ENCODE measurements at regions not wholly inside any gene's neighbourhood (a gene's known extent, or its start where the extent isn't known, plus 50 kb on each side); places are given as distances from the start of the nearest gene placed in this dataset.

DNA sequence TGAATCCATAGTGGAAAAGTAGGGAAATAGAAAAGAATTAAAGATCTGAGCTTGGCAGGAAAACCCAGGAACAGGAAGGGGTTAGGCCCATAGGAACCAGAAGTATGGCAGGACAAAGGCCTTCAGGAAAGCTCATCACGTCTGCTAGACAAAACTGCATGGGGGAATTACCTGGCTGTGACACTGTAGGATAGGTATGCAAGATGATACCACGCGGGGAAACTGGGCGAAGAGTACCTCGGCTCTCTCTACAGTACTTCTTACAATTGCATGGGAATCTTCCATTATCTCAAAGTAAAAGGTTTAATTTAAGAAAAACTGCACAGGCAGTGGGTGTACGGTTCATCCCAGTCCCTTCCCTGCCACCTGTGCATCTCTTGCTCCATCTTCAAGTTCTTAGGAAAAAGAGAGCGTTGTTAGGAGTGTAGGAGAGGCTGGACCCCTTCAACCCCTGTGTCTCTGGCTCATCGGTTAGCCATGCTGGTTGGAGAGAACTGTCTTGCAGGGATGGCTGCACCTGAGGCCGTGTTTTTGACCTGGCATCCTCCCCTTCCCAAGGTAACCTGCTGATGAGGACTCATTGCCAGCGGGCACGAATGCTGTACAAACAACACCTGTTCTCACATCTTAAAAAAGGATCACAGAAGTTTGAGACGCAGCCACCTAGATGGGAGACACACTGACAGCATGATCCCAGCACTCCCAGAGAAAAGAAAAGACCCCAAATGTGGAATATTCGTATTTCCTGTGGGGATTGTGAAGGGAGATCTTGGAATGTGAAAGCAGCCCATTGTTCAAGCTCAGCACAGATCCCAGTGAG, 120.5 kb upstream of the COPS8 start:
- no peak for DNase-seq

GRCh38 chr2:236965841-236966096, 119.9 kb upstream of the COPS8 start:
- DNase-seq, result no peak

DNA sequence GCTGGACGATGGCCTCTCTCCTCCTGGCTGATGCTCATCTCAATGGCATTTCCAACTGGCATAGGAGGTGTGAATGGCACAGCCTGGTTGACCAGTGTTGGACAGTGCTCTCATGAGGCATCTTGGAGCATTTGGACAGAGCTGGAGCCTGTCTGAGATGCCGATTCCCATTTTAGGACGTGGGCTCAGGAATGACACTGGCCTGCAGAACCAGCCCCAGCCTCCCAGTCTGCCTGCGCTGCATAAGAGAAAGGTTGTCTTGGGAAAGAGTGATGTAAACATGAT, 118.2 kb upstream of the COPS8 start:
- DNase-seq, result no peak

DNA sequence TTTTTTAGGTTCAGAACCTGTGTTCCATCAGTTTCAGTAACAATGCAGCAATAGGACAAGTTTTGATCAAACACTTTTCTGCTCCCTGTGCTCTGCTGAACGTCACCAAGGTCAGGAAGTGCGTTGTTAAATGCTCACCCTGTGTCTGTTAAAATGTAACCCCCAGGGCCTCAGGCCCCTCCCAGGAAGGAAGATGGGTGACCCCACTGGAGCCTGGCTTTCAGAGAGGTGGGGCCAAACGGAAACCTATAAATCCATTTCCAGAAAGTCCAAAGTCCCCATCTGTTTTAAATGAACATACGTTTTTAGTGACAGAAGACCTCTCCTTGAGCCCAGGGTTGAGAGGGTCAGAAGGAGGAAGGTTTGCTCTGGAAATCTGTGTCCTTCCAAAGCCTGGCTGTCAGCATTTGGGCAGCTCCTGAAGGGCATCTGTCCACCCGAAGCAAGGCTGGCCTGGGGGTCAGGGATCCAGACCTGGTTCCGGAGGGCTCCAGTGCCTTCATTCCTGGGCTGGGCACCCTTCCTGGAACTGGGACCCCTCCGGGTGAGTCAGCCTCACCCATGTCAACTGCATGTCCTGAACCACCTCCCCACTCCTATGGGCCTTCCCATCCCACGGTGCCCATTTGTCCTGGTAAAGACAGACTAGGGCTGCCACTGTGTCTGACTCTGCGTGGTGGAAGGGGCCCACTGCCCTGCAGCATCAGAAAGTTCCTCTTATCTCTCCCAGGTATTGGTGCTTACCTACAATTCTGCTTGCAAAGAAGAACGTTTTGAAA, 117.4 kb upstream of the COPS8 start:
- no peak for DNase-seq

- DNase-seq, result no peak
These were observed 116.7 kb upstream of the COPS8 start for GRCh38 chr2:236968880-236969534.

DNA sequence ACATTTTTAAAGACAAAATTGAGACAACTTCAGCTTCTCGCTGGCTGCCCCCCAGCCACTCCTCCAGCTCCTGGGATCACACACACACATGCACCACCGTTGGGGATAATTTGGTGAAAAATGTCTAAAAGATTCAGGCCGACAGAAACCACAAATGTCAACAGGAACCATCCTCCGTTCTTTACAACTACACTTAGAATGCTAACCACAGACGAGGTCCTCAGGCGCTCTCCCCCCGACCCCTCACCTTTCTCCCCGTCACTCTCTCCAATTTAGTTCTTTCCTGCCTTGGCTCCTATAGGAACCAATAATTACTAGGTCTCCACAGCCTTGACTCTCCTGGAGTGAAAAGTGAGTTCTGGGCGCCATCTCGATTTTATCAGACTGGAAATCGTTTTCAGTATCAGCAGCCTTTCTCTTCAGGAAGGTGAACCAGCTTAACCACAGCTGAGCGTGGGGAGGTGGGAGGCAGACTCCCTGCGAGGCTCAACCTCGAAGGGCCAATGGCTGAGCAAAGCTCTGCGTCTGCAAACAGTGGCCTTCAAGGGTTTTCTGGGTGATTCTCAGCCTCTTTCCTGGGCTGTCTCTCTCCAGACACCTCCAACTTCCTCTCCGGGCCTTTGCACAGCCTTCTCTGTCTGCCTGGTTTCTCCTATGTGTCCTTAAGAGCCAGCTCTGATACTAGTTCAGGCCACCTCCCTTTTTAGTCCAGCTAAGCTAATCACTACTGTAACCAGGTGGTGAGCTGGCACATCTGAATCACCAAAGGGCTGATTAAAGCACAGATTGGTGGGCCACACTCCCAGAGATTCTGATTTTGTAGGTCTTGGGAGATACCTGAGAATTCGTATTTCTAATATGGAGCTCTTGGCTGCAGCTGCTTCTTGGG, 115.7 kb upstream of the COPS8 start:
- no peak for DNase-seq

GRCh38 chr2:236970656-236971010, 115.1 kb upstream of the COPS8 start:
- no peak for DNase-seq

DNA sequence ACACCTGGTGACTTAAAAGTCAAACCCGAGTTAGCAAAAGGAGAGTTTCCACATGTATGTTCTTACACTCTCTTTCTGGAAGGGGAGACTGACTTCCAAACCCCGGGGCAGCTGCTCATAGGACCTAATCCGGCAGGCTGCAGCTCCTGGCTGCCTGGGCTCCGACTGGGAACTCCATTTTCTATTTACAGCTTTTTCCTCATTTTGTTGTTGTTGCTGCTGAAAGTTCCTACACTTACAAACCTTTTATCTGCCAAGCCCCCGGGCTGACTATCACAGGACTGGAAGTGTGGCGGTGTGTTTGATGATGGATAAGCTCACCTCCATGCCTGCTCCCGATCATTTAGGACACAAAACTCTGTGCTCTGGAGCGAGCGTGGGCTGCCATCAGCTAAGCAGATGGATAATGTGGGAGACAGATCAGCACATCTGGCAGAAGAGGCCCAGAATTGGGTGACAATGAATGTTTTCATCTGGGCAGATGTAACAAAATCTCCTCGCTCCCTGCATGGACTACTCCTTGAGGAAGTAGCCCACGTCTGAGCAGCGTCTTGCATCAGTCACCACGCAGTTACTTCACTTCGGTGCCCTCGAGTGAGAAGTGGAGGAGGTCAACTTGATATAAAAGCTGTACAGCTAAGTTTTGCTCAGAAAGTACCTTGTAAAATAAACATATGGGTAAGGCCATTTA, 114.4 kb upstream of the COPS8 start:
- no peak for DNase-seq

DNA sequence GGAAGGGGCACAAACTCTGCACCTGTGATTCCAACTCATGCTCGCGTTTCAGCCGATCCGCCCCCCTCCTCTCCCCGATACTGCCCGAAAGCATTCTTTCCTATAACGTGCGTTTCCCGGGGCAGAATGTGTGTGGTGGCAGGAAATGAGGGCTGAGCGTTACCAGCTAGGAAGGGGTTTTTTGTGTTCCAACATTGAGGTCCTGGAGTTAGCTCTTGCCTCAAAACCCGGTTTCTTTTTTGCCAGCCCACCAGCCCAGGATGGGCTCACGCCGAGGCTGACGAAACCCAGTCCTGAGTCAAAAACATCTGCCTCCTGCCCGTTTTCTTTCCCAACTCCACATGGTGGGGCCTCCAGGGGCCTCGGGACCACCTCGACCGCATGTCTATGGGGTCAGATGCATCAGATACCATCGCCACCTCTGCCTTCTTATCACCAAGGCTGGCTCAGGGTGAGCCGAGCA, 113.7 kb upstream of the COPS8 start:
- no peak for DNase-seq

DNA sequence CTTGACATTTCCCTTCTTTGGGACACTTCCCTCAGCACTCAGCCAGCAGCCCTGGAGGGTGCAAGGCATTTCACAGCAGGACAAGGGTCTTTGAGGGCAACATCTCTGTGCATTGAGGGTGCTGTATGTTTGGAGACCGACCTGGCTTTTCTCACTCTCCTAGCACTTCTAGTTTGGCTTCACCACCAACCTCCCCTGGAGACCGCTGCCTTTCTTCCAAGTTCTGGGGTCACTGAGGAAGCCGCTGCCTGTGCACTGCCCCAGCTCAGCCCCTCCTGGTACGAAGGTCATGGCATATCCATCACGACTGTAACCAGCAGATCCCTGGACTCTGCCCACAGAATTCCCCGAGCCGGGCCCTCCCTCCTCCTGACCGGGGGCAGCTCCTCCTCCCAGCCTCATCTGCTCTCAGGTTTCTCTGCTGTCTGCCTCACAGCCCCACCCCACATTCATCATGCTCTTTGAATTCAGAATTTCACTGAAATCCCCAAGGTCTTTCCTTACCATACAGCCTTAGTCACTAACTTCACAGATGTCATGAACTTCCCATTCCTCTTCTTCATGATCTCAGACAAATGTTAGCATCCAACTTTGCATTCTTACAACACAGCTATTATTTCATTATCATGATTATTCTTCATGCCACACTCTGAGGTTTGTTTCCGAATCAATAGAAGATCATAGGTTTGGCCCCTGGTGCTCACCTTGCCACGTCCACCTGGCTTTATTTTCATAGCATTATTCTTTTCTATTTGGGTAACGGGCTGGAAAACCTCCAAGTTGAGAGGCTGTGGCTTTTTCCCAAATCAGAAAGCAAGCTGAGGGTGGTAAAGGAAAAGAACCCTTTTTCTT, 113.0 kb upstream of the COPS8 start:
- DNase-seq, result no peak

- no peak for DNase-seq
These were observed 112.2 kb upstream of the COPS8 start for GRCh38 chr2:236973343-236973980.

GRCh38 chr2:236974148-236974547, 111.5 kb upstream of the COPS8 start:
- no peak for DNase-seq

- DNase-seq, result no peak
These were observed 110.9 kb upstream of the COPS8 start for GRCh38 chr2:236974752-236975151.

GRCh38 chr2:236975766-236976165, 109.9 kb upstream of the COPS8 start:
- DNase-seq, result no peak

DNA sequence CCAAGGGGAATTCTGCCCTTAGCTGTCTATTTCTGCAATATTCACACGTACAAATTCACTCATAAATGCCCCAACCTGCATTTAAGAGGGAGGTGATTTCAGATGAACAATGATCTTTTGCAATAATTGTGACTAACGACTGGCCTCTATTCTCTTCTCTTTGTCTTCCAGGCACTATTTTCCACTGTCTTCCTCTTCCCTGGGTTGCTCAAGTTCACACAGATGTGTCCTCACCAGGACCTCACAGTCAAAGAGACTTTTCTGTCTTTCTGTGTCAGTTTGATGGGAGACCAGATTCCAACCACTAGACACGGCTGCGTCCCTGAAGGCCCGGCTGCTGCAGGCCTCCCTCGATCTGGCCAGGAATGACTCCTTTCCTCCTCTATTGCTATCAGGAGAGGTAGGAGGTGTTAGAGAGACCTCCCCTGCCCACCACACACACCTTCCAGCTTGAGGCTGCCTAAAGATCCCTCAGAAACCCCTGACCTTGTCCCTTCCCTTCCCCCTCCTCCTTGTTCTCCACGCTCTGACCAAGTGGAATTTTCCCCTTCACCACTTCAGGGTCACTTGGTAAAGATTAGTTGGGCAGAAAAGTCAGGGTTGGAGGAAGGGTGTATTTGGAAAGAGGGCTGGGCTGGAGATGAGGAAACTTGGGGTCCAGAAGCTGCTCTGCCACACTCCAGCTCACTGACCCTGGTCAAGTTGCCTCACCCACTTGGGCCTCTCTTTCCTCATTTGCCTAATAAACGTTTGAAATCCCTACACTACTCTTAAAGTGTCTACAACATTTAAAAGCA, 109.2 kb upstream of the COPS8 start:
- no peak for DNase-seq

DNA sequence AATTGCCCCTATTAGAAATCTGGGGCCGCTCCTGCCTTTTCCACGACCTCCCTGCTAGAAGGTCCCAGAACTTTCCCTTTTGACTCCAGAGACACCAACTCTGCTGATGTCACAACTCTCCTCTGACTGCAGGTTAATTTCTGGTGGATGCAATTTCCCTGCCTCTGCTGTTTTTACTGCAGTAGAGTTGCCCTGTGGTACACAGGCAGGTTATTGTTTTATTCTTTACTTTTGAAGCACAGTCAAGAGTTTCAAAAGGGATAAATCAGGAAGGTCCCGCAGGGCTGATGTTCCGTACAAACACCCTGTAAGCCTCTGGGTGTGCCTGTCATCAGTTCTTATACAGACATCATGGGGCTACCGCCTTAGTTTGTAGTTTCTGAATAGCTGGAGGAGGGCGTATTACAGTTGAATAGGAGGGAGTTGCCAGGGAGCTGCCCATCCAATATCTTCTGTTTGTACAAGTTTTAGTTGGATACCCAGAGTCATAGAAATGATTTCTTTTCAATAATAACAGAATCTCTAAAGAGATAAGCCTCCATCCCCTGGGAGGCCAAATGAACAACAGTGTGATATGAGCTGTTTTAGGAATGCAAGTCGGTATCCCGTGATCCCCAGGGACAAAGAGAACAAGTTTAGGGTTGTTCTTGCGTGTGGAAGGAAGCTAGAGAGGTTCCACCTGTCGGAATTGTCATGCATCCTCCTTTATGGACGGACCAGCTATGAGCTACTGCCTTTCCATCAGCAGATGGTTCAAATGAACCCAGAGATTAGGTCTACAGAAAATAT, 108.4 kb upstream of the COPS8 start:
- DNase-seq, result no peak

- DNase-seq, result no peak
These were observed 107.8 kb upstream of the COPS8 start for GRCh38 chr2:236977852-236978398.

DNA sequence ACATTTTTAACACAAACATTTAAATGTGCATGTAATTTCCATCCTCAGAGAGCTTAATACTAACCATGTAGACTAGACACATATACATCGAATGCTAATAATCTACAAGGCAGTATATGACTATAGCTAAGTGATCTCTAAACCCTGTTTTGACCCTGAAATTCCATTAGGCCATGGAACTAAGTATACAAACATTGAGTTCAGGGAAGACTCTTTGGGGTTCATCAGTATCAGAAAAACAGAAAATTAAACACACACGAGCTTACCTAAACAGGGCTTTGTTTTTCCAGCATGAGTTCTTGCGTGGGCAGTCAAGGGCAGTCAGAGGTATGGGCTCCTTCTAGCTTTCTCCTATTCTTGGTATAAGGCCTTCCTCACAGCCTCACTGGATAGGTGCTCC, 106.0 kb upstream of the COPS8 start:
- no peak for DNase-seq

DNA sequence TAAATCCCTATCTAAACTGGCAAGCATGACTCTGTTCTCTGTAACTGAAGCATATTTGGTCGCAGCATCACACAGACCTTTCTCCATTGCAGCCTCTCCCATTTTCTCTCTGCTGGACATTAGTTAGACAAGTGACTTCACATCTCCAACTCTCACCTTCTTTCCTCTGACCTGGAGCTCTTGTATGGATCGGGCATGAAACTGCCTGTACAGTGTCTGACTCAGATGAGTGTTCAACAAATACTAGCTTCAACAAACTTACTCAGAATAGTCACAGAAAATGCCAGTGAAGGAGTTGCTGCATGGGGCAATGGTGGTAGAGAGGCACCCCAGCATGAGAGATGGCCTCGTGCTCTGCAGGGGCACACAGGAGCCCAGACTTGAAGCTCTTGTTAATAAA, 104.7 kb upstream of the COPS8 start:
- DNase-seq, result no peak
